Lung microvascular endothelial cell (primary cell): ENCODE measurements at regions not wholly inside any gene's neighbourhood (a gene's known extent, or its start where the extent isn't known, plus 50 kb on each side); places are given as distances from the start of the nearest gene placed in this dataset.
"Not testable (repeated sequence)": the region's sequence is repeated elsewhere in the genome, so short reads cannot be mapped to it uniquely, and the experiment has no call there.

ENCODE experiments used
- DNase-seq, 2 donors: peaks; one replicate each; pipeline versions ENCODE4 v3.0.0 to v3.0.0-alpha.2; 2010; ENCODE audit warnings: low read depth in 2 of 2

- not testable (repeated sequence) for DNase-seq
Observed at GRCh38 chr14:106184771-106185170, 658.4 kb downstream of the TMEM121 start.

GRCh38 chr14:106185174-106185836, 658.9 kb downstream of the TMEM121 start:
- not testable (repeated sequence) for DNase-seq

- no peak for DNase-seq
Observed at GRCh38 chr14:106185837-106186233, 659.5 kb downstream of the TMEM121 start.

- no peak for DNase-seq
Observed at GRCh38 chr14:106187216-106187615, 660.8 kb downstream of the TMEM121 start.

GRCh38 chr14:106192701-106193100, 666.3 kb downstream of the TMEM121 start:
- DNase-seq: not testable (repeated sequence)

- DNase-seq: peak in 1 of 2 donors; percentile 9
Observed at GRCh38 chr14:106196459-106196858, 670.1 kb downstream of the TMEM121 start.

- DNase-seq: not testable (repeated sequence)
Observed at GRCh38 chr14:106197264-106197663, 670.9 kb downstream of the TMEM121 start.

GRCh38 chr14:106199097-106199496, 672.7 kb downstream of the TMEM121 start:
- no peak for DNase-seq

GRCh38 chr14:106200541-106201315, 674.3 kb downstream of the TMEM121 start:
- no peak for DNase-seq

- DNase-seq: no peak
Observed at GRCh38 chr14:106201376-106201775, 675.0 kb downstream of the TMEM121 start.

GRCh38 chr14:106203438-106203837, 677.1 kb downstream of the TMEM121 start:
- no peak for DNase-seq

- DNase-seq: no peak
Observed at GRCh38 chr14:106204063-106204462, 677.7 kb downstream of the TMEM121 start.

GRCh38 chr14:106207316-106207715, 680.9 kb downstream of the TMEM121 start:
- no peak for DNase-seq

- no peak for DNase-seq
Observed at GRCh38 chr14:106208794-106209193, 682.4 kb downstream of the TMEM121 start.

GRCh38 chr14:106209755-106210154, 683.4 kb downstream of the TMEM121 start:
- no peak for DNase-seq

GRCh38 chr14:106210650-106211049, 684.3 kb downstream of the TMEM121 start:
- DNase-seq: no peak

GRCh38 chr14:106211334-106211900, 685.0 kb downstream of the TMEM121 start:
- no peak for DNase-seq

GRCh38 chr14:106215229-106215628, 688.8 kb downstream of the TMEM121 start:
- no peak for DNase-seq

GRCh38 chr14:106216679-106217078, 690.3 kb downstream of the TMEM121 start:
- DNase-seq: no peak

GRCh38 chr14:106218174-106218573, 691.8 kb downstream of the TMEM121 start:
- DNase-seq: no peak

GRCh38 chr14:106222311-106222710, 695.9 kb downstream of the TMEM121 start:
- DNase-seq: no peak

GRCh38 chr14:106222731-106223130, 696.3 kb downstream of the TMEM121 start:
- DNase-seq: no peak

GRCh38 chr14:106227793-106228192, 701.4 kb downstream of the TMEM121 start:
- DNase-seq: no peak
